Gastroesophageal sphincter (tissue), 3 donors: ENCODE measurements at regions not wholly inside any gene's neighbourhood (a gene's known extent, or its start where the extent isn't known, plus 50 kb on each side); places are given as distances from the start of the nearest gene placed in this dataset.

ENCODE experiments used
- POLR2A ChIP-seq, 2 donors: fragments of 450-650 bp; IDR thresholded peaks; one replicate each; pipeline ENCODE4 v1.6.1; 2017; ENCODE audit warnings: antibody characterized with exemption in 2 of 2, mild to moderate bottlenecking in 2 of 2, moderate library complexity in 1 of 2
- POLR2AphosphoS5 ChIP-seq: sonication (generic); formaldehyde crosslinking; IDR thresholded peaks from one replicate; pipeline ENCODE4 v1.6.1; 2017; ENCODE audit warnings: antibody characterized with exemption
- TF ChIP-seq, protein P1 (sequence below), 4 experiments: fragments of 200-600 bp in 2 of 4; fragments of 450-650 bp in 2 of 4; sonication (generic) in 1 of 4; IDR thresholded peaks; one replicate each; pipeline ENCODE4 v1.5.1; 2017 to 2019; ENCODE audit warnings: antibody characterized with exemption in 4 of 4, mild to moderate bottlenecking in 2 of 4, moderate library complexity in 2 of 4

DNA sequence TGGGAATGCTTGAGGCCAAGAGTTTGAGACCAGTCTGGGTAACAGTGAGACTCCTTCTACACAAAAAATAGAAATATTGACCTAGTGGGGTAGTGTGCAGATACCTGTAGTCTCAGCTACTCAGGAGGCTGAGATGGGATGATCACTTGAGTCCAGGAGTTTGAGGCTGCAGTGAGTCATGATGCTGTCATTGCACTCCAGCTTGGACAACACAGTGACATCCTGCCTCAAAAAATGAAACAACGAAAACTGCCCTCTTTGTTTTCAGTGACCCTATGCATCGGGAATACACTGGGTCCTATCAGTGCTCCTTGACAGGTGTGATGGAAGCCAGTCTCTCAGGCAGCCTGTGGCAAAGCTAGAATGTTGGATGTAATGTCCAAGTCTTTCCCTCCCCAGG is 311.5 kb upstream of the OR4E1 start:
- TF ChIP-seq POLR2AphosphoS5 (no peak), POLR2A (IDR thresholded peaks at IDR 0.05) (no peak)
- TF ChIP-seq, protein P1, sequence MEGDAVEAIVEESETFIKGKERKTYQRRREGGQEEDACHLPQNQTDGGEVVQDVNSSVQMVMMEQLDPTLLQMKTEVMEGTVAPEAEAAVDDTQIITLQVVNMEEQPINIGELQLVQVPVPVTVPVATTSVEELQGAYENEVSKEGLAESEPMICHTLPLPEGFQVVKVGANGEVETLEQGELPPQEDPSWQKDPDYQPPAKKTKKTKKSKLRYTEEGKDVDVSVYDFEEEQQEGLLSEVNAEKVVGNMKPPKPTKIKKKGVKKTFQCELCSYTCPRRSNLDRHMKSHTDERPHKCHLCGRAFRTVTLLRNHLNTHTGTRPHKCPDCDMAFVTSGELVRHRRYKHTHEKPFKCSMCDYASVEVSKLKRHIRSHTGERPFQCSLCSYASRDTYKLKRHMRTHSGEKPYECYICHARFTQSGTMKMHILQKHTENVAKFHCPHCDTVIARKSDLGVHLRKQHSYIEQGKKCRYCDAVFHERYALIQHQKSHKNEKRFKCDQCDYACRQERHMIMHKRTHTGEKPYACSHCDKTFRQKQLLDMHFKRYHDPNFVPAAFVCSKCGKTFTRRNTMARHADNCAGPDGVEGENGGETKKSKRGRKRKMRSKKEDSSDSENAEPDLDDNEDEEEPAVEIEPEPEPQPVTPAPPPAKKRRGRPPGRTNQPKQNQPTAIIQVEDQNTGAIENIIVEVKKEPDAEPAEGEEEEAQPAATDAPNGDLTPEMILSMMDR (IDR thresholded peaks at IDR 0.05), result no peak
